ENCODE measurements at regions not wholly inside any gene's neighbourhood (a gene's known extent, or its start where the extent isn't known, plus 50 kb on each side); places are given as distances from the start of the nearest gene placed in this dataset.
"Not testable (repeated sequence)": the region's sequence is repeated elsewhere in the genome, so short reads cannot be mapped to it uniquely, and the experiment has no call there.

- DNase-seq (ENCODE audit: insufficient read length, low spot score) = no peak
- FAIRE-seq = no peak
Observed at GRCh38 chr12:103011974-103012763, 54.7 kb downstream of the ASCL1 start.

- no peak for DNase-seq (ENCODE audit: insufficient read length, low spot score)
- FAIRE-seq = no peak
Observed at GRCh38 chr12:103012884-103013283, 55.4 kb downstream of the ASCL1 start.

- no peak for DNase-seq (ENCODE audit: insufficient read length, low spot score)
- no peak for FAIRE-seq
Observed at GRCh38 chr12:103013741-103014300, 56.3 kb downstream of the ASCL1 start.

GRCh38 chr12:103016381-103016780, 58.9 kb downstream of the ASCL1 start:
- no peak for FAIRE-seq
- DNase-seq (ENCODE audit: insufficient read length, low spot score) = no peak

- no peak for DNase-seq (ENCODE audit: insufficient read length, low spot score)
Observed at GRCh38 chr12:103020839-103021238, 63.4 kb downstream of the ASCL1 start.

GRCh38 chr12:103021538-103022218, 64.2 kb downstream of the ASCL1 start:
- DNase-seq (ENCODE audit: insufficient read length, low spot score) (no peak), FAIRE-seq (no peak)

More at GRCh38 chr12:103020839-103021238, 63.4 kb downstream of the ASCL1 start:
- FAIRE-seq = no peak

GRCh38 chr12:103024650-103025049, 67.2 kb downstream of the ASCL1 start:
- FAIRE-seq (no peak), DNase-seq (ENCODE audit: insufficient read length, low spot score) (no peak)

GRCh38 chr12:103026643-103027042, 69.2 kb downstream of the ASCL1 start:
- DNase-seq (ENCODE audit: insufficient read length, low spot score); FAIRE-seq: not testable (repeated sequence)

GRCh38 chr12:103028881-103029639, 71.6 kb downstream of the ASCL1 start:
- FAIRE-seq (no peak), DNase-seq (ENCODE audit: insufficient read length, low spot score) (no peak)

GRCh38 chr12:103036581-103037214, 79.2 kb downstream of the ASCL1 start:
- FAIRE-seq (no peak), DNase-seq (ENCODE audit: insufficient read length, low spot score) (no peak)

GRCh38 chr12:103043531-103044486, 86.3 kb downstream of the ASCL1 start:
- no peak for FAIRE-seq
- DNase-seq (ENCODE audit: insufficient read length, low spot score) = no peak

- DNase-seq (ENCODE audit: insufficient read length, low spot score) (no peak), FAIRE-seq (no peak)
Observed at GRCh38 chr12:103046154-103046553, 88.7 kb downstream of the ASCL1 start.

- DNase-seq (ENCODE audit: insufficient read length, low spot score) = no peak
- no peak for FAIRE-seq
Observed at GRCh38 chr12:103050273-103050672, 92.8 kb downstream of the ASCL1 start.

- DNase-seq (ENCODE audit: insufficient read length, low spot score) (no peak), FAIRE-seq (no peak)
Observed at GRCh38 chr12:103053089-103053488, 95.6 kb downstream of the ASCL1 start.

GRCh38 chr12:103073630-103074029, 116.2 kb downstream of the ASCL1 start:
- no peak for FAIRE-seq

GRCh38 chr12:103075848-103076247, 118.4 kb downstream of the ASCL1 start:
- DNase-seq (ENCODE audit: insufficient read length, low spot score) (no peak), FAIRE-seq (no peak)

More at GRCh38 chr12:103073630-103074029, 116.2 kb downstream of the ASCL1 start:
- DNase-seq (ENCODE audit: insufficient read length, low spot score) = no peak

GRCh38 chr12:103077108-103077773, 119.8 kb downstream of the ASCL1 start:
- FAIRE-seq (no peak), DNase-seq (ENCODE audit: insufficient read length, low spot score) (no peak)

- no peak for DNase-seq (ENCODE audit: insufficient read length, low spot score)
- no peak for FAIRE-seq
Observed at GRCh38 chr12:103085541-103085940, 128.1 kb downstream of the ASCL1 start.

GRCh38 chr12:103086471-103086870, 129.0 kb downstream of the ASCL1 start:
- DNase-seq (ENCODE audit: insufficient read length, low spot score) (no peak), FAIRE-seq (no peak)

All from HTR-8/SVneo (cell line).